Nephron progenitor cell (in vitro differentiated cells): ENCODE measurements at regions not wholly inside any gene's neighbourhood (a gene's known extent, or its start where the extent isn't known, plus 50 kb on each side); places are given as distances from the start of the nearest gene placed in this dataset.

Source experiments
- DNase-seq: peaks from one replicate; pipeline ENCODE4 v3.0.0; 2021
- H3K27ac Mint-ChIP-seq: 2 replicates; pipeline ENCODE4 v1.8.0; 2021; ENCODE audit warnings: mild to moderate bottlenecking, moderate library complexity, mixed read lengths
- H3K27me3 Mint-ChIP-seq: 2 replicates; pipeline ENCODE4 v1.8.0; 2021; ENCODE audit warnings: mild to moderate bottlenecking, low read depth, mixed read lengths; ENCODE audit not compliant: poor library complexity
- H3K36me3 Mint-ChIP-seq: 2 replicates; pipeline ENCODE4 v1.8.0; 2021; ENCODE audit warnings: low read depth, mixed read lengths
- H3K4me1 Mint-ChIP-seq: 2 replicates; pipeline ENCODE4 v1.8.0; 2021; ENCODE audit warnings: mixed read lengths
- H3K4me3 Mint-ChIP-seq: 2 replicates; pipeline ENCODE4 v1.8.0; 2021; ENCODE audit warnings: mild to moderate bottlenecking, moderate library complexity, mixed read lengths
- H3K9me3 Mint-ChIP-seq: 2 replicates; pipeline ENCODE4 v1.8.0; 2021; ENCODE audit warnings: mild to moderate bottlenecking, moderate library complexity, mixed read lengths
- TF ChIP-seq, protein P1 (sequence below): fragments of 200-600 bp; sonication (generic); IDR thresholded peaks from 2 replicates; pipeline ENCODE4 v1.5.0; 2021; ENCODE audit warnings: antibody characterized with exemption

- Mint-ChIP-seq H3K27me3 (peaks cover 3% of the 10 kb centered on the region), H3K4me3 (no peak overlapping the region), H3K27ac (no peak overlapping the region), H3K4me1 (peaks cover 14% of the 10 kb centered on the region), H3K36me3 (peaks cover 4% of the 10 kb centered on the region), H3K9me3 (peaks cover 2% of the 10 kb centered on the region)
- TF ChIP-seq, protein P1, sequence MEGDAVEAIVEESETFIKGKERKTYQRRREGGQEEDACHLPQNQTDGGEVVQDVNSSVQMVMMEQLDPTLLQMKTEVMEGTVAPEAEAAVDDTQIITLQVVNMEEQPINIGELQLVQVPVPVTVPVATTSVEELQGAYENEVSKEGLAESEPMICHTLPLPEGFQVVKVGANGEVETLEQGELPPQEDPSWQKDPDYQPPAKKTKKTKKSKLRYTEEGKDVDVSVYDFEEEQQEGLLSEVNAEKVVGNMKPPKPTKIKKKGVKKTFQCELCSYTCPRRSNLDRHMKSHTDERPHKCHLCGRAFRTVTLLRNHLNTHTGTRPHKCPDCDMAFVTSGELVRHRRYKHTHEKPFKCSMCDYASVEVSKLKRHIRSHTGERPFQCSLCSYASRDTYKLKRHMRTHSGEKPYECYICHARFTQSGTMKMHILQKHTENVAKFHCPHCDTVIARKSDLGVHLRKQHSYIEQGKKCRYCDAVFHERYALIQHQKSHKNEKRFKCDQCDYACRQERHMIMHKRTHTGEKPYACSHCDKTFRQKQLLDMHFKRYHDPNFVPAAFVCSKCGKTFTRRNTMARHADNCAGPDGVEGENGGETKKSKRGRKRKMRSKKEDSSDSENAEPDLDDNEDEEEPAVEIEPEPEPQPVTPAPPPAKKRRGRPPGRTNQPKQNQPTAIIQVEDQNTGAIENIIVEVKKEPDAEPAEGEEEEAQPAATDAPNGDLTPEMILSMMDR: no peak
- DNase-seq: no peak
Measured at GRCh38 chr1:68285046-68285445, 52.7 kb upstream of the WLS start.

DNA sequence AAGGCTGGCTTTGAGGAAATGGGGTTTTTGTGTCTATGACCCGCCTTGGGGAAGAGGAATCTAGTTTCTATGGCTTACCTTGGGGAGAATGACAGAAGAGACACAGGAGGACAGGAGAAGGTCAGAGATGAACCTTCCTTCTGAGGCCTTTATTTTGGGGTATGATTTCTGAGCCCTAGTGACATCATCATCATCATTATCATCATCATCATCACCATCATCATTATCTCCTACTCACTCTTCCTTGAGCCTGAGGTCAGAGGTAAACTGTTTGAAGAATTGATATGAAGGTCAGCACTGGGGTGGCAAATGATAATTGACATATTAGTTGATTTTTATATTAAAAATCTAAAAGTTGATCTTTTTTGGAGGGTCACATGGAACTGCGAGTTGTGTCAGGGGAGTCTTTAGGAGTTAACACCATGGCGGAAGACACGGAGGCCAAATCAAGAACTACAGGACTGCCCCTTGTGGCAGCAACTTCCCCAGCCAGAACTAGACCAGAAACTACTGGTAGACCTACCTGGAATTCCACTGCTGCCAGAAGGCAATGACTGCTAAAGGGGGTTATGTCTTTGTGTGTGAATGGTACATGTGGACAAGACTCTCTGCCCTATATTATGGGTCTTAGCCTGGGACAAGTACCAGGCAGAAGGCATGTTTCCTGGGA is 49.8 kb upstream of the WLS start:
- H3K27ac Mint-ChIP-seq: no peak overlapping the region
- H3K9me3 Mint-ChIP-seq: peaks cover 2% of the 10 kb centered on the region
- TF ChIP-seq, protein P1: no peak
- H3K36me3 Mint-ChIP-seq: peaks cover 4% of the 10 kb centered on the region
- peaks cover 14% of the 10 kb centered on the region for H3K4me1 Mint-ChIP-seq
- H3K27me3 Mint-ChIP-seq: peaks cover 3% of the 10 kb centered on the region
- H3K4me3 Mint-ChIP-seq: no peak overlapping the region
- DNase-seq: no peak
